IPS DF 6.9 (cell line): ENCODE measurements at regions not wholly inside any gene's neighbourhood (a gene's known extent, or its start where the extent isn't known, plus 50 kb on each side); places are given as distances from the start of the nearest gene placed in this dataset.
"Not testable (repeated sequence)": the region's sequence is repeated elsewhere in the genome, so short reads cannot be mapped to it uniquely, and the experiment has no call there.

Experiments
- DNase-seq: peaks from one replicate; pipeline ENCODE4 v3.0.0-alpha.2; 2013; ENCODE audit warnings: low read depth, low spot score
- H3K27ac ChIP-seq: one replicate; pipeline ENCODE4 v1.5.1; 2013; ENCODE audit warnings: low read length, control low read depth
- H3K27me3 ChIP-seq: 2 replicates; pipeline ENCODE4 v1.6.1; 2013; ENCODE audit warnings: mild to moderate bottlenecking, low read length; ENCODE audit not compliant: control insufficient read depth, insufficient read depth
- H3K36me3 ChIP-seq: 2 replicates; pipeline ENCODE4 v1.6.1; 2013; ENCODE audit warnings: low read length; ENCODE audit not compliant: control insufficient read depth, insufficient read depth
- H3K4me1 ChIP-seq: 2 replicates; pipeline ENCODE4 v1.6.1; 2013; ENCODE audit warnings: low read length; ENCODE audit not compliant: control insufficient read depth, insufficient read depth
- H3K4me3 ChIP-seq: 2 replicates; pipeline ENCODE4 v1.5.1; 2013; ENCODE audit warnings: mild to moderate bottlenecking, low read length
- H3K9me3 ChIP-seq: 2 replicates; pipeline ENCODE4 v1.6.1; 2013; ENCODE audit warnings: low read length, inconsistent platforms; ENCODE audit not compliant: control insufficient read depth, insufficient read depth
- WGBS: extraction: QIAGEN DNeasy Blood & Tissue Kit; methylation state at CpG from one replicate; pipeline ENCODE4 v1.1.7; 2013; ENCODE audit warnings: mixed read lengths, missing lambda C conversion rate; ENCODE audit not compliant: insufficient read length, insufficient coverage; 5-methylcytosine and 5-hydroxymethylcytosine counted together

- WGBS: no CpG with 5 or more reads among the region's 2 CpGs
- Histone ChIP-seq H3K27me3 (no peaks in the 10 kb centered on the region), H3K9me3 (no peaks in the 10 kb centered on the region), H3K36me3 (no peaks in the 10 kb centered on the region), H3K27ac (no peak overlapping the region), H3K4me3 (no peak overlapping the region), H3K4me1 (no peaks in the 10 kb centered on the region)
- no peak for DNase-seq
Measured at GRCh38 chr4:134510544-134510943, 309.0 kb upstream of the PABPC4L start.

DNA sequence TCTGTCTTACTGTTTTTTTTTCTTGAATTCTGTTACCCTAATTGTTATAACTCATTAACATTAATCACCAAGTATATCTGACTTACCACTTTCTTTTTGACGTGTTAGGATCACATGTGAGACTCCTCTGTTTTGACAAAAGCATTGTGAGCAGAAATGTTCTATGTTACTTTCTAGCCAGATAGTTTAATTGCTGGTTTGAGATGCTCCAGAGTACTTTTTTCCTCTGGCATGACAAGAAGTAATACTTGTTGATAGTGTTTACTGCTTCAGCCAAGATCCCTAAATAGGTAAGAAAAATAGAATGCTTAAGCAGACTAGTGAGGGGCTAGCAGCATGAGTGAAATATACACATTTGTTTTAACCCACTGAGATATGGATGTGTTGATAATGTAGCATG is 303.9 kb upstream of the PABPC4L start:
- no peaks in the 10 kb centered on the region for H3K27me3 ChIP-seq
- H3K9me3 ChIP-seq: no peaks in the 10 kb centered on the region
- no peak overlapping the region for H3K27ac ChIP-seq
- WGBS: no CpG with 5 or more reads among the region's 1 CpG
- H3K36me3 ChIP-seq: no peaks in the 10 kb centered on the region
- no peak overlapping the region for H3K4me3 ChIP-seq
- no peak for DNase-seq
- no peaks in the 10 kb centered on the region for H3K4me1 ChIP-seq

GRCh38 chr4:134501973-134502643 is 300.5 kb upstream of the PABPC4L start:
- no CpG with 5 or more reads among the region's 16 CpGs for WGBS
- no peak for DNase-seq
- no peak overlapping the region for H3K4me3 ChIP-seq
- no peaks in the 10 kb centered on the region for H3K4me1 ChIP-seq
- H3K9me3 ChIP-seq: no peaks in the 10 kb centered on the region
- no peak overlapping the region for H3K27ac ChIP-seq
- H3K36me3 ChIP-seq: no peaks in the 10 kb centered on the region
- no peaks in the 10 kb centered on the region for H3K27me3 ChIP-seq

- no CpG with 5 or more reads among the region's 11 CpGs for WGBS
- not testable (repeated sequence) for H3K36me3 ChIP-seq, DNase-seq, H3K27me3 ChIP-seq, H3K27ac ChIP-seq, H3K4me1 ChIP-seq, H3K9me3 ChIP-seq, H3K4me3 ChIP-seq
Measured at GRCh38 chr4:134501488-134501887, 299.9 kb upstream of the PABPC4L start.

- no peaks in the 10 kb centered on the region for H3K9me3 ChIP-seq
- H3K4me1 ChIP-seq: no peaks in the 10 kb centered on the region
- no peaks in the 10 kb centered on the region for H3K27me3 ChIP-seq
- H3K4me3 ChIP-seq: no peak overlapping the region
- H3K36me3 ChIP-seq: no peaks in the 10 kb centered on the region
- no peak overlapping the region for H3K27ac ChIP-seq
- no CpG with 5 or more reads among the region's 1 CpG for WGBS
- no peak for DNase-seq
Measured at GRCh38 chr4:134499074-134499473, 297.5 kb upstream of the PABPC4L start.

DNA sequence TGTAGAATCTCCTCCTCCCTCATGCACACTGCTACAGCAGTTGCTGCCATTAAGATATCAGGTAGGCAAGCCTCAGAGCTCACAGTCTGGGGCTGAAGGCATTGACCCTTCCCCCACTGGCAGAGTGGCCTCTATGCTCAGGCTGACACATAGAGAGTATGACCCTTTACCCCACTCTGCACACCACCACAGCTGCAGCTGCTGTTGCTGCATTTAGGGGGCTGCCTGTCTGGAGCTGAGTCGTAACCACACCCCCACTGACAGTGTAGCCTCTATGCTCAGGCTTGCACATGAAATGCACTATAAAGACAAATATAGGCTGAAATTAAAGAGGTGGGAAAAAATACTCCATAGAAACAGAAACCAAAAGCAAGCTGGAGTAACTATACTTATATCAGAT is 289.3 kb upstream of the PABPC4L start:
- Histone ChIP-seq H3K27me3 (no peaks in the 10 kb centered on the region), H3K4me3 (no peak overlapping the region), H3K36me3 (no peaks in the 10 kb centered on the region), H3K4me1 (no peaks in the 10 kb centered on the region), H3K27ac (no peak overlapping the region), H3K9me3 (no peaks in the 10 kb centered on the region)
- DNase-seq: no peak
- no CpG with 5 or more reads among the region's 1 CpG for WGBS

GRCh38 chr4:134483514-134483913 is 281.9 kb upstream of the PABPC4L start:
- H3K9me3 ChIP-seq, H3K36me3 ChIP-seq, H3K27me3 ChIP-seq, H3K27ac ChIP-seq, DNase-seq, H3K4me3 ChIP-seq, H3K4me1 ChIP-seq: not testable (repeated sequence)
- WGBS: no CpG with 5 or more reads among the region's 3 CpGs

DNA sequence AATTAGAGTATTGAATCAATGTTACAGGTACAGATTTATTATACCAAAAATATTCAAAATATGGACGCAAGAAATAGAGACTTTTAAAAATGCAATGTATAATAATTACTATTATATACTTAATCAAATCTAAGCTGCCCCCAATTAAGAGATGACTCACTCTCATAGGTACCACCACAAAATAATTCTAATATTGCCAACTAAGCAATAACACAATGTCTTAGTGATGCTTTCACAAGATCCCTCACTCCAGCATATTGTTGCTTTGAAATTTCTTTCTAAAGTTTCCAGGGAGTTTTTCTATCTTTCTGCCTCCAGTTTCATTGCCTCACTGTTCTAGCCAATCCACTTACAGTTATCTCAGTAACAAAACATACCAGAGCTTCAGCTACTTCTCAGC is 270.0 kb upstream of the PABPC4L start:
- no peak for DNase-seq
- no peaks in the 10 kb centered on the region for H3K4me1 ChIP-seq
- no peaks in the 10 kb centered on the region for H3K9me3 ChIP-seq
- no peak overlapping the region for H3K4me3 ChIP-seq
- no CpG with 5 or more reads among the region's 1 CpG for WGBS
- H3K27me3 ChIP-seq: no peaks in the 10 kb centered on the region
- H3K27ac ChIP-seq: no peak overlapping the region
- H3K36me3 ChIP-seq: no peaks in the 10 kb centered on the region

DNA sequence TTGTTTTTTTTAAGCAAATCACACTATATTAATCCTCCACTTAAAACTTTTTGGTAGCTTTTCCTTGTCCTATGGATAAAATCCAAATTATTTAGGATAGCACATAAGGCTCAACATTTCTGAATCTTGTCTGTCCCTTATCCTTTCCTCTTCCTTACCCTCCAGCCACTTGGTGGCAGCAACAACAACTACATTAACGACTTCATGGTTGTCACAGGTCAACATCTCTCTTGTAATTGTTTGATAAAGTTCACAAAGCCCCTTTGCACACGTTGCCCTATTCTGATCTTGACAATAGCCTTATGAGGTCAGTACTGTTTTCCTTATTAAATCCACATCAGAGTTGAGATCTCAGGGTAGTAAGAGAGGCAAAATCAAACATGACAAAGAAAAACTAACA is 269.0 kb upstream of the PABPC4L start:
- DNase-seq: peak; percentile 37
- H3K4me1 ChIP-seq: no peaks in the 10 kb centered on the region
- H3K36me3 ChIP-seq: no peaks in the 10 kb centered on the region
- WGBS: no CpG with 5 or more reads among the region's 2 CpGs
- H3K4me3 ChIP-seq: no peak overlapping the region
- H3K27me3 ChIP-seq: no peaks in the 10 kb centered on the region
- H3K9me3 ChIP-seq: no peaks in the 10 kb centered on the region
- no peak overlapping the region for H3K27ac ChIP-seq

DNA sequence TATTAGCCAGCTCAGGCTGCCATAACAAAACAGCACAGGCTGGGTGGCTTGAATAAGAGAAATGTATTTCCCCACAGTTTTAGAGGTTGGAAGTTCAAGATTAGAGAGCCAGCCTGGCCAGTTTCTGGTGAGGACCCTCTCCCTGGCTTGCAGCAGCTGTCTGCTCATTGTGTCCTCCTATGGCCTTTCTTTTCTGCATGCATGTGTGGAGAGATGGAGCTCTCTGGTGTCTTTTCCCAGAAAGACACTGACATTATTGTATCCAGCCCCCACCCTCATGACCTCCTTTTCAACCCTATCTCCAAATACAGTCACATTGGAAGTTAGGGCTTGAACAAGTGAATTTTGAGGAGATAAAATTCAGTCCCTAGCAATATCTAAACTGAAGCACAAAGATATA is 263.8 kb upstream of the PABPC4L start:
- Histone ChIP-seq H3K4me3 (no peak overlapping the region), H3K36me3 (no peaks in the 10 kb centered on the region), H3K27ac (no peak overlapping the region), H3K9me3 (peaks cover under 1% of the 10 kb centered on the region; the same call in 1 of the 2 replicates), H3K4me1 (no peaks in the 10 kb centered on the region), H3K27me3 (no peaks in the 10 kb centered on the region)
- no peak for DNase-seq

DNA sequence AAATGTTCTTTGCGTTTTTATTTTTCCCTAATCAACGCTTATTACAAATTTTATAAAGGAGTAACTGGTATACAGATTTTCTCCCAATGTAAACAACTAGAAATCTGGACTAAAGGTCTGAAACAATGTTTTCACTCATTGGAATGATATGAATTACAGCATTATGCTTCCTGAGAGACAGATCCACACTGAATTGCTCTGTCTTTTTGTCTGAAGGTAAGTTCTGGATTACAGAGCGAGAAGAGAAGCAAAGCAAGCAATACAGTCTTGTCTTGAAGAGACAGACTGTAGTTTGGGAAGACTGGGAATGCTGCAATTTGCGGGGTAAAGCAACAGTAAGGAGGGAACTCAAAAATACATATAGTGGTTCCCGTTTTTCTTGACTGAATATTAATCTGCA is 262.2 kb upstream of the PABPC4L start:
- Histone ChIP-seq H3K27me3 (no peaks in the 10 kb centered on the region), H3K9me3 (peaks cover 2% of the 10 kb centered on the region; the same call in 1 of the 2 replicates), H3K36me3 (no peaks in the 10 kb centered on the region), H3K27ac (no peak overlapping the region), H3K4me1 (no peaks in the 10 kb centered on the region), H3K4me3 (no peak overlapping the region)
- DNase-seq: no peak
- 100% methylated on average over 2 of the region's 5 CpGs for WGBS
